NB4 (cell line): ENCODE measurements at regions not wholly inside any gene's neighbourhood (a gene's known extent, or its start where the extent isn't known, plus 50 kb on each side); places are given as distances from the start of the nearest gene placed in this dataset.

Source experiments
- DNase-seq: peaks from one replicate; pipeline ENCODE4 v3.0.0; 2010; ENCODE audit warnings: low read depth
- H3K4me3 ChIP-seq: one replicate; pipeline ENCODE4 v1.5.1; 2011; ENCODE audit warnings: mild to moderate bottlenecking, low read depth, low read length, moderate library complexity
- CTCF ChIP-seq: IDR thresholded peaks from one replicate; pipeline ENCODE4 v1.5.1; 2012; ENCODE audit warnings: low read depth, low read length
- MAX ChIP-seq: IDR thresholded peaks from 2 replicates; pipeline ENCODE4 v1.6.1; 2011; ENCODE audit warnings: low read depth, low read length
- MYC ChIP-seq: IDR thresholded peaks from 2 replicates; pipeline ENCODE4 v1.6.1; 2011; ENCODE audit warnings: low read depth, low read length
- POLR2A ChIP-seq: IDR thresholded peaks from 2 replicates; pipeline ENCODE4 v1.6.1; 2011; ENCODE audit warnings: mild to moderate bottlenecking; ENCODE audit not compliant: insufficient read length; ENCODE audit errors: extremely low read depth

GRCh38 chr10:8481718-8482504 is 427.4 kb downstream of the GATA3 start:
- TF ChIP-seq MYC = no peak
- TF ChIP-seq MAX = no peak
- no peak for TF ChIP-seq POLR2A
- no peak for TF ChIP-seq CTCF
- H3K4me3 ChIP-seq = no peak overlapping the region
- no peak for DNase-seq

- H3K4me3 ChIP-seq = no peak overlapping the region
- no peak for TF ChIP-seq MYC
- no peak for TF ChIP-seq POLR2A
- no peak for TF ChIP-seq MAX
- no peak for TF ChIP-seq CTCF
- peak; percentile 0 for DNase-seq
Observed at GRCh38 chr10:8485032-8485431, 430.5 kb downstream of the GATA3 start.

- TF ChIP-seq CTCF = no peak
- no peak for TF ChIP-seq MYC
- TF ChIP-seq POLR2A = no peak
- TF ChIP-seq MAX = no peak
- no peak for DNase-seq
- H3K4me3 ChIP-seq = no peak overlapping the region
Observed at GRCh38 chr10:8487346-8487745, 432.9 kb downstream of the GATA3 start.

- H3K4me3 ChIP-seq = no peak overlapping the region
- TF ChIP-seq POLR2A = no peak
- TF ChIP-seq MAX = no peak
- TF ChIP-seq MYC = no peak
- no peak for TF ChIP-seq CTCF
- DNase-seq = no peak
Observed at GRCh38 chr10:8489232-8489631, 434.7 kb downstream of the GATA3 start.

- no peak overlapping the region for H3K4me3 ChIP-seq
- DNase-seq = no peak
- TF ChIP-seq MAX = no peak
- TF ChIP-seq CTCF = no peak
- TF ChIP-seq MYC = no peak
- TF ChIP-seq POLR2A = no peak
Observed at GRCh38 chr10:8489823-8490222, 435.3 kb downstream of the GATA3 start.
